HG03060 (cell line): ENCODE measurements at regions not wholly inside any gene's neighbourhood (a gene's known extent, or its start where the extent isn't known, plus 50 kb on each side); places are given as distances from the start of the nearest gene placed in this dataset.

ENCODE experiments used
- ATAC-seq: cut with Tn5 transposase; IDR thresholded peaks from one replicate; pipeline ENCODE4 v1.9.1; 2021; ENCODE audit warnings: low read depth, moderate number of reproducible peaks; ENCODE audit not compliant: unreplicated experiment

DNA sequence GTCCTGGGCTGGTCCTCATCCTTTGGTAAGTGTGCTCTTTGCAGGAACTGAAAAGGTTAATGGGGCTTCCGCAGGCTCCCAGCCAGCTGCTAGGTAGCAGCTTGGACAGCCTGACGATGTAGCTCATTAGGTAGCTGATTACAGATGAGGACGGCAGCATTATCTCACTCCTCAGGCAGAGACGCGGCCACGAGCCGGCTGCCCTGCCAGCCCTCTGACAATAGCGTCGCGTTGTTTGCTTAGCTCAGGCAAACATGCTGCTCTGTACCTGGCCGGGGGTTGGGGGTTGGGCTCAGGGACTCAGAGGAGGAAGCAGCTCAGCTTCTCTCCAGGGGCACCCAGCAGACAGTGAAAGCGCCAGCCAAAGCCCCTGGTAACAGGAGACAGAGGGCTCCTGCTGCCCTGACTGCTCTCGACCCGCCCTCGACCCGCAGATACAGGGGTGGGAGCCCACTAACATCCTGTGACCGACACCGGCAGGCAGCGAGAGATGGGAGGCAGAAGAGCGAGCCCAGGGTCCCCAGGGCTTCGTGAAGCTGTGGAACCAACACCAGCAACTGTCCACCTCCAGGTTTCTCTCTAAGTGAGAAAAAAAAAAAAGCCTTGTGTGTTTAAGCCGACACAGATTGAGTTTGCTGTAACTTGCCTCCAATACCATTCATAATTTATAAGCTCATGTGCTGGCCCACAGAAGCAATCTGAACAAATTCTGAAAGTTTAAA is 53.4 kb upstream of the DLK1 start:
- ATAC-seq = no peak

DNA sequence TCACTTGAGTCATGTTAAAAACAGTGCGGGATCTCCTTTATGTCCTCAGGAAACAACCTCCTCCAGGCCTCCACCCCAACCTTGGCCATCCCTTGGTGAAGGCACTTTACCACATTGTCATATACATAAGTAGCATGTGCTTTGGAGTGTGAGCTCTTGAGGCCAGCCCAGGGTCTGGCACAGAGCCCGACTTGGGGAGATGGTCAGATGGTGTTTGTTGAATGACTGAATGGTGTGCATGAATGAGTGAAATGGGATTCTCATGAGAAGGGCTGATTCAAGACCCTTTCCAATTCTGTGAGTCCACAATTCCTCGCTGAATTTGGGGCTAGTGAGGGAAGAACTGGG is 52.9 kb upstream of the DLK1 start:
- no peak for ATAC-seq

DNA sequence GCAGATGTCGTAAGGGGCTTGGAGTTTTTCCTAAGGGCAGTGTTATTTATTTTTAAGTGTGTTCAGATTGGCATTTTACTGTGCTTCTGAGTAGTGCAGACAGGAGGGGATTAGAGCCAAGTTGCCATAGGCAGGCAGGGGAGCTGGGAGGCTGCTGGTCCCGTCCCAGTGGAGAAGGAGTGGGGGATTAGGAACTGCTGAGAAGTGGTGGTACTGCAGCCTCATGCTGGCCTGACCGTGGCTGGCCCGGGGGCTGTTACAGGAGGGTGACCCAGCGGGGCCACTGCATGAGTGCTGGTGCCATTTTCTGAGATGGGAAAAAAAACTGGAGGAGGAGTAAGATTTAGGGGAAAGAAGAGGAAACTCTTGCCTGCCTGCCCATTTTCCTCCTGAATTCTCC is 52.3 kb upstream of the DLK1 start:
- no peak for ATAC-seq

DNA sequence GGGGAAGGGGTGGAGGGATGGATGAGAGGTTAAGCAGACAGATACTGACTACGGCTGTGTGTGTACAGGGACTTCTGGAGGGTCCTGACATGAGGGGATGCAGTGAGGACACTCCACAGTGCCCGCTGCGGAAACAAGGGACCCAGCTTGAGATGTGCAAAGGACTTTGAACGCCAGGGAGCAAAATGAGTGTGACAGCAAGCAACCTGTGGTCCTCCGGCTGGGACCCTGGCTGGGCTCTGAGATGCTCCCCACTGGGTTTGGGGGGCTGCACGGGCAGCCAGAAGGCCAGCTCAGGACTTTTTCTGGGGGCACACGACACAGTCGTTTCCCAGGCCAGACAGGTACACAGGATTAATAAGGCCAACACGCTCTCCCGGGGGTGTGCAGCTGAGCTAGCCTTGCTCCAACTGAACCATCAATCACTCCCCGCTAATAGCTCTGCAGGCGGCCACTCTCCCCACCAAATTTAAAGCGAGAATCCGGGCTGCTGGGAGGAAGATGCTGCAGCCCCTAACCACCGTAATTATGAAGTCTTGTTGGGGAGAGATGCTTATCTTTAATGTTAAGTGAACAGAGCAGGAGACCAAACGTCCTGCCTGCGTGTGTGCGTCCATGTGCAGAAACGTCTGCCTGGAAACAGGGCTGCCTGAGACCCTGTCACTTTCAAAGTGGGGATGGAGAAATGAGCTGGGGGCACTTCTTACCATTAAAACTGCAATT is 51.6 kb upstream of the DLK1 start:
- ATAC-seq = no peak

DNA sequence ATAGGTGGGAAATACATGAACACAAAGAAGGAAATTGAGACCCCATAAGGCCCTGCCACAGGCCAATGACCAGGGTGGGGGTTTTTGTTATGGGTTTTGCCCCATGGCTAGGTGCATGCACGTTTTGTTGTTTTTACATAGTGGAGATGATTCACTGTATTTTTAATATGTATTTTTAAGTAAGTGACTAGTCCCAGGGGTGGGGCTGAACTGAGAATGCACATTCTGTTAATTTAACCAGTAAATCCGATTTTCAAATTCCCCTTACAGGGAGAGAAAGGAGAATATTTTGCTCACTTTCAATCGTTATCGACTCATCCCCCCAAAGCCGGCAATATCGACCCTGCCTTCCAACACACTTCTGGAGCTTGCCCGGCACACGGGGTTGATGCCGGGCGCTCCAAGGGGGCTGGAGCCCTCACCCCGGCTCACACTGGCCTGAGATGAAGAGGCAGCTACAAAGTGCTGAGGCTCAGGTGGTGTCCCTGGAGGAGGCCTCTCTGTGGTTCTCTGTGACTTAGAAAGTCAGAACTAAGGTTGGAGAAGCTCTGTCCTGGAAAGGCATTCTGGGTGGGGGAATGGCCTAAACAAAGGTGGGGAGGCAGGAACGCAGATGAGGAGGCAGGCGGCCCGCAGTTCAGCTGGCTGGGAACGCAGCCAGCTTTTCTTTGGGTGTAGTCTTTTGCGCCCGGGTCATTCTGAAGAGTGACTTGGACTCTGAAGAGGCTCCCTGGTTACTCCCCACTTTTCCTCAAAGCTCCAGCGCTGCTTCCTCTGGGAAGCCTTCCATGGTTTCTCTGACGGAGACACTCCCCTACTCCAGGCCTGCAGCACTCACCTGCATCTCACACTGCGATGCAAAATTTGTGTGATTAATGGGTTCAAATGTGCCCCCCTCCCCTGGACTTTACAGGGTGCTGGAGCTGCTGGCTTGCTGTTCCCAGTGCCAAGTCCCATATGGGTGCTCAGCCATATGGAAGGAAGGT is 50.7 kb upstream of the DLK1 start:
- ATAC-seq = no peak
